Trophoblast cell (in vitro differentiated cells and primary cell): ENCODE measurements at regions not wholly inside any gene's neighbourhood (a gene's known extent, or its start where the extent isn't known, plus 50 kb on each side); places are given as distances from the start of the nearest gene placed in this dataset.
"Not testable (repeated sequence)": the region's sequence is repeated elsewhere in the genome, so short reads cannot be mapped to it uniquely, and the experiment has no call there.

Experiments
- DNase-seq, 2 donors: peaks; one replicate each; pipeline ENCODE4 v3.0.0-alpha.2; 2016
- H2AFZ ChIP-seq: 2 replicates; pipeline ENCODE4 v1.6.1; 2013; ENCODE audit warnings: low read length, moderate library complexity, mild to moderate bottlenecking; ENCODE audit not compliant: insufficient read depth, poor library complexity
- H2AK5ac ChIP-seq: 2 replicates; pipeline ENCODE4 v1.6.1; 2013; ENCODE audit warnings: mild to moderate bottlenecking, low read length
- H2BK120ac ChIP-seq: 2 replicates; pipeline ENCODE4 v1.6.1; 2013; ENCODE audit warnings: low read length, mild to moderate bottlenecking, moderate library complexity; ENCODE audit not compliant: insufficient read depth, poor library complexity
- H2BK12ac ChIP-seq: 2 replicates; pipeline ENCODE4 v1.6.1; 2013; ENCODE audit warnings: mild to moderate bottlenecking, low read length, moderate library complexity
- H2BK5ac ChIP-seq: 2 replicates; pipeline ENCODE4 v1.6.1; 2013; ENCODE audit warnings: low read length, low read depth, moderate library complexity, mild to moderate bottlenecking; ENCODE audit not compliant: poor library complexity
- H3K14ac ChIP-seq: 2 replicates; pipeline ENCODE4 v1.6.1; 2013; ENCODE audit warnings: mild to moderate bottlenecking, low read length
- H3K18ac ChIP-seq: 2 replicates; pipeline ENCODE4 v1.6.1; 2013; ENCODE audit warnings: mild to moderate bottlenecking, low read length
- H3K23ac ChIP-seq: 2 replicates; pipeline ENCODE4 v1.6.1; 2013; ENCODE audit warnings: low read length
- H3K27ac ChIP-seq: 2 replicates; pipeline ENCODE4 v1.5.1; 2013; ENCODE audit warnings: low read depth, mild to moderate bottlenecking, inconsistent platforms, low read length, moderate library complexity
- H3K27me3 ChIP-seq: 2 replicates; pipeline ENCODE4 v1.6.1; 2013; ENCODE audit warnings: inconsistent platforms, mild to moderate bottlenecking, low read length, moderate library complexity; ENCODE audit not compliant: insufficient read depth
- H3K36me3 ChIP-seq, 2 experiments: 1 replicate in 1 of 2; 2 replicates in 1 of 2; pipeline ENCODE4 v1.6.1; 2013; ENCODE audit warnings: low read length in 2 of 2, mild to moderate bottlenecking in 2 of 2, moderate library complexity in 1 of 2; ENCODE audit not compliant: insufficient read depth in 2 of 2, control insufficient read depth in 1 of 2
- H3K4ac ChIP-seq: 2 replicates; pipeline ENCODE4 v1.6.1; 2013; ENCODE audit warnings: low read depth, mild to moderate bottlenecking, low read length, moderate library complexity
- H3K4me1 ChIP-seq, 2 experiments: 1 replicate in 1 of 2; 2 replicates in 1 of 2; pipeline ENCODE4 v1.6.1; 2013; ENCODE audit warnings: low read length in 2 of 2, mild to moderate bottlenecking in 2 of 2, moderate library complexity in 1 of 2; ENCODE audit not compliant: insufficient read depth in 2 of 2, control insufficient read depth in 1 of 2
- H3K4me2 ChIP-seq: 2 replicates; pipeline ENCODE4 v1.6.1; 2013; ENCODE audit warnings: inconsistent platforms, mild to moderate bottlenecking, low read length, moderate library complexity
- H3K4me3 ChIP-seq: 2 replicates; pipeline ENCODE4 v1.5.1; 2013; ENCODE audit warnings: mild to moderate bottlenecking, low read depth, low read length, inconsistent platforms
- H3K79me1 ChIP-seq: one replicate; pipeline ENCODE4 v1.6.1; 2013; ENCODE audit warnings: low read length
- H3K79me2 ChIP-seq: 2 replicates; pipeline ENCODE4 v1.6.1; 2013; ENCODE audit warnings: low read length, mild to moderate bottlenecking; ENCODE audit not compliant: control insufficient read depth, insufficient read depth, poor library complexity
- H3K9ac ChIP-seq: 2 replicates; pipeline ENCODE4 v1.6.1; 2013; ENCODE audit warnings: mild to moderate bottlenecking, low read length
- H3K9me3 ChIP-seq: 2 replicates; pipeline ENCODE4 v1.6.1; 2013; ENCODE audit warnings: low read depth, mild to moderate bottlenecking, control low read depth, inconsistent platforms, low read length; ENCODE audit not compliant: insufficient read depth
- H4K12ac ChIP-seq: 2 replicates; pipeline ENCODE4 v1.6.1; 2013; ENCODE audit warnings: low read depth, mild to moderate bottlenecking, low read length, moderate library complexity
- H4K8ac ChIP-seq: 2 replicates; pipeline ENCODE4 v1.6.1; 2013; ENCODE audit warnings: low read depth, mild to moderate bottlenecking, low read length, moderate library complexity
- H4K91ac ChIP-seq: one replicate; pipeline ENCODE4 v1.6.1; 2013; ENCODE audit warnings: low read depth, mild to moderate bottlenecking, low read length, moderate library complexity
- WGBS: extraction: QIAGEN DNeasy Blood & Tissue Kit; methylation state at CpG from one replicate; pipeline ENCODE4 v1.1.7; 2013; ENCODE audit warnings: missing lambda C conversion rate; ENCODE audit not compliant: insufficient read length, insufficient coverage; ENCODE audit errors: extremely low coverage; 5-methylcytosine and 5-hydroxymethylcytosine counted together

GRCh38 chr18:39227769-39228168, 1662.2 kb upstream of the CELF4 start:
- H2AK5ac ChIP-seq, H3K4me1 ChIP-seq, H2AFZ ChIP-seq: not testable (repeated sequence)

GRCh38 chr18:39225373-39225772, 1659.8 kb upstream of the CELF4 start:
- Histone ChIP-seq H3K9me3 (no peaks in the 10 kb centered on the region), H3K27me3 (no peaks in the 10 kb centered on the region), H3K14ac (no peak overlapping the region), H4K8ac (no peak overlapping the region), H3K4me2 (no peak overlapping the region), H3K4ac (no peak overlapping the region), H2BK5ac (no peak overlapping the region), H2AFZ (no peak overlapping the region), H3K79me2 (no peaks in the 10 kb centered on the region), H2BK120ac (no peak overlapping the region), H3K36me3 (no peaks in the 10 kb centered on the region), H3K4me1 (no peaks in the 10 kb centered on the region), H2AK5ac (no peak overlapping the region), H2BK12ac (no peak overlapping the region), H4K91ac (no peak overlapping the region), H3K4me3 (no peak overlapping the region), H3K27ac (no peak overlapping the region), H3K18ac (no peak overlapping the region), H4K12ac (no peak overlapping the region), H3K23ac (no peak overlapping the region), H3K79me1 (no peaks in the 10 kb centered on the region), H3K9ac (no peak overlapping the region)
- no peak for DNase-seq
- WGBS = no CpG with 5 or more reads among the region's 1 CpG

More at GRCh38 chr18:39227769-39228168, 1662.2 kb upstream of the CELF4 start:
- H3K36me3 ChIP-seq, H3K4me3 ChIP-seq, H2BK120ac ChIP-seq, H3K14ac ChIP-seq, H3K79me1 ChIP-seq, H4K8ac ChIP-seq, H3K4ac ChIP-seq, H3K18ac ChIP-seq, H4K12ac ChIP-seq, H3K27me3 ChIP-seq, H3K9ac ChIP-seq, H3K27ac ChIP-seq, H3K4me2 ChIP-seq, H3K9me3 ChIP-seq, H3K79me2 ChIP-seq, H2BK12ac ChIP-seq, H4K91ac ChIP-seq, H2BK5ac ChIP-seq, H3K23ac ChIP-seq, DNase-seq: not testable (repeated sequence)
- no CpG with 5 or more reads among the region's 2 CpGs for WGBS

GRCh38 chr18:39223283-39223682, 1657.7 kb upstream of the CELF4 start:
- H3K36me3 ChIP-seq = no peaks in the 10 kb centered on the region
- WGBS = no CpG with 5 or more reads among the region's 1 CpG
- H3K27ac ChIP-seq = no peak overlapping the region
- H3K18ac ChIP-seq = no peak overlapping the region
- H3K4me3 ChIP-seq = no peak overlapping the region
- no peaks in the 10 kb centered on the region for H3K27me3 ChIP-seq
- no peak for DNase-seq
- no peak overlapping the region for H3K23ac ChIP-seq
- H3K4ac ChIP-seq = no peak overlapping the region
- no peaks in the 10 kb centered on the region for H3K79me2 ChIP-seq
- H2AK5ac ChIP-seq = no peak overlapping the region
- no peak overlapping the region for H4K91ac ChIP-seq
- no peak overlapping the region for H2BK12ac ChIP-seq
- no peak overlapping the region for H4K12ac ChIP-seq
- H4K8ac ChIP-seq = no peak overlapping the region
- no peak overlapping the region for H3K4me2 ChIP-seq
- no peak overlapping the region for H2BK5ac ChIP-seq
- no peaks in the 10 kb centered on the region for H3K9me3 ChIP-seq
- H3K79me1 ChIP-seq = no peaks in the 10 kb centered on the region
- H3K4me1 ChIP-seq = no peaks in the 10 kb centered on the region
- H3K9ac ChIP-seq = no peak overlapping the region
- no peak overlapping the region for H3K14ac ChIP-seq
- no peak overlapping the region for H2AFZ ChIP-seq
- no peak overlapping the region for H2BK120ac ChIP-seq

GRCh38 chr18:39215920-39216319, 1650.3 kb upstream of the CELF4 start:
- Histone ChIP-seq H3K9ac (no peak overlapping the region), H3K36me3 (no peaks in the 10 kb centered on the region), H3K4me3 (no peak overlapping the region), H4K91ac (no peak overlapping the region), H3K4ac (no peak overlapping the region), H3K79me1 (no peaks in the 10 kb centered on the region), H3K27ac (no peak overlapping the region), H2AFZ (no peak overlapping the region), H3K23ac (no peak overlapping the region), H3K4me1 (no peaks in the 10 kb centered on the region), H3K18ac (no peak overlapping the region), H4K12ac (no peak overlapping the region), H4K8ac (no peak overlapping the region), H2AK5ac (no peak overlapping the region), H2BK5ac (no peak overlapping the region), H2BK120ac (no peak overlapping the region), H2BK12ac (no peak overlapping the region), H3K79me2 (no peaks in the 10 kb centered on the region), H3K9me3 (no peaks in the 10 kb centered on the region), H3K4me2 (no peak overlapping the region), H3K14ac (no peak overlapping the region), H3K27me3 (no peaks in the 10 kb centered on the region)
- no CpG with 5 or more reads among the region's 2 CpGs for WGBS
- DNase-seq = no peak
